GM12801 (cell line): ENCODE measurements at regions not wholly inside any gene's neighbourhood (a gene's known extent, or its start where the extent isn't known, plus 50 kb on each side); places are given as distances from the start of the nearest gene placed in this dataset.

Experiments used
- CTCF ChIP-seq: IDR thresholded peaks from one replicate; pipeline ENCODE4 v1.5.1; 2011; ENCODE audit warnings: control low read depth; ENCODE audit not compliant: insufficient read length; ENCODE audit errors: extremely low read depth

- no peak for TF ChIP-seq CTCF
These were observed 501.3 kb upstream of the AADAT start for GRCh38 chr4:170591076-170591475.

- TF ChIP-seq CTCF = no peak
These were observed 499.9 kb upstream of the AADAT start for GRCh38 chr4:170589597-170590191.

- no peak for TF ChIP-seq CTCF
These were observed 492.2 kb upstream of the AADAT start for GRCh38 chr4:170581969-170582368.

GRCh38 chr4:170581322-170581721 is 491.6 kb upstream of the AADAT start:
- TF ChIP-seq CTCF = no peak

GRCh38 chr4:170580651-170581050 is 490.9 kb upstream of the AADAT start:
- no peak for TF ChIP-seq CTCF

GRCh38 chr4:170538821-170539473 is 449.2 kb upstream of the AADAT start:
- TF ChIP-seq CTCF = no peak

- no peak for TF ChIP-seq CTCF
These were observed 440.3 kb upstream of the AADAT start for GRCh38 chr4:170529748-170530722.
